ENCODE measurements at regions not wholly inside any gene's neighbourhood (a gene's known extent, or its start where the extent isn't known, plus 50 kb on each side); places are given as distances from the start of the nearest gene placed in this dataset.

GRCh38 chr22:45097061-45097460 lies 66.7 kb upstream of the NUP50 start:
- Histone ChIP-seq H3K4me3 (ENCODE audit: low read depth in 2 of 2, low read length in 1 of 2) (no peak overlapping the region), H3K79me2 (ENCODE audit: insufficient read depth) (no peaks in the 10 kb centered on the region), H2AFZ (ENCODE audit: low read depth) (no peak overlapping the region), H3K27me3 (ENCODE audit: insufficient read depth) (no peaks in the 10 kb centered on the region), H4K20me1 (ENCODE audit: insufficient read depth) (no peaks in the 10 kb centered on the region), H3K9me3 (no peaks in the 10 kb centered on the region), H3K9ac (no peak overlapping the region), H3K27ac (ENCODE audit: low read depth in 2 of 2, low read length in 1 of 2) (no peak overlapping the region), H3K36me3 (replicated peaks in 1 of 2; ENCODE audit: control insufficient read depth in 1 of 2, insufficient read depth in 2 of 2, low read length in 1 of 2) (no peaks in the 10 kb centered on the region), H3K4me2 (no peak overlapping the region), H3K4me1 (ENCODE audit: control insufficient read depth in 1 of 2, insufficient read depth in 2 of 2, low read depth in 1 of 2, low read length in 1 of 2) (no peaks in the 10 kb centered on the region; a peak in 1 of 4 replicates), H3K9me2 (no peaks in the 10 kb centered on the region), H3F3A (replicated peaks; ENCODE audit: insufficient read depth) (no peaks in the 10 kb centered on the region)
- 62% methylated on average over 3 of the region's 3 CpGs for whole genome bisulfite sequencing (ENCODE audit: low lambda C conversion rate)
- TF ChIP-seq SIN3A (IDR thresholded peaks at IDR 0.05; ENCODE audit: borderline replicate concordance, low read depth, low read length) (no peak), FOXM1 (IDR thresholded peaks at IDR 0.05; ENCODE audit: low read depth) (no peak), RFX5 (IDR thresholded peaks at IDR 0.05; ENCODE audit: low read length) (no peak), YY1 (IDR thresholded peaks at IDR 0.05; ENCODE audit: low read depth) (no peak), FOSL2 (IDR thresholded peaks at IDR 0.05; ENCODE audit: borderline replicate concordance, low read depth) (no peak), USF1 (IDR thresholded peaks at IDR 0.05; ENCODE audit: borderline replicate concordance, low read depth) (no peak), NRF1 (IDR thresholded peaks at IDR 0.05; ENCODE audit: low read depth, low read length) (no peak), TAF1 (IDR thresholded peaks at IDR 0.05; ENCODE audit: borderline replicate concordance, low read depth, low read length) (no peak), TCF12 (IDR thresholded peaks at IDR 0.05) (no peak), ZBTB33 (IDR thresholded peaks at IDR 0.05; ENCODE audit: borderline replicate concordance, low read depth) (no peak), ELF1 (IDR thresholded peaks at IDR 0.05) (no peak), MAX (IDR thresholded peaks at IDR 0.05; ENCODE audit: low read depth) (no peak), JUND (IDR thresholded peaks at IDR 0.05) (no peak), TEAD4 (IDR thresholded peaks at IDR 0.05; ENCODE audit: borderline replicate concordance, insufficient read depth) (no peak)
- ChIA-PET CTCF (interaction anchor here (0.9 to 4.4 kb wide), 21 partner anchors 10 to 285 kb away, joined by 3 to 33 read pairs (median 5); no protein-coding TSS in a partner anchor), POLR2A (no interaction called here)
- DNase-seq = no peak

- POLR2A ChIA-PET = no interaction called here
- TF ChIP-seq EP300 (IDR thresholded peaks at IDR 0.05; ENCODE audit: borderline replicate concordance in 1 of 2, low read depth in 1 of 2, low read length in 1 of 2) = no peak
- no peak for TF ChIP-seq NRF1 (IDR thresholded peaks at IDR 0.05; ENCODE audit: low read depth, low read length)
- no peak for TF ChIP-seq GABPA (IDR thresholded peaks at IDR 0.05; ENCODE audit: low read depth)
- no peak for TF ChIP-seq TAF1 (IDR thresholded peaks at IDR 0.05; ENCODE audit: borderline replicate concordance, low read depth, low read length)
- TF ChIP-seq RFX5 (IDR thresholded peaks at IDR 0.05; ENCODE audit: low read length) = no peak
- no peak overlapping the region for H3K4me3 ChIP-seq (ENCODE audit: low read depth in 2 of 2, low read length in 1 of 2)
Observed at GRCh38 chr22:45098056-45098455, 65.7 kb upstream of the NUP50 start.

More at GRCh38 chr22:45098056-45098455, 65.7 kb upstream of the NUP50 start:
- DNase-seq = no peak
- Histone ChIP-seq H3K9ac (no peak overlapping the region), H4K20me1 (ENCODE audit: insufficient read depth) (no peaks in the 10 kb centered on the region), H3K27me3 (ENCODE audit: insufficient read depth) (no peaks in the 10 kb centered on the region), H3F3A (replicated peaks; ENCODE audit: insufficient read depth) (no peaks in the 10 kb centered on the region), H3K36me3 (replicated peaks in 1 of 2; ENCODE audit: control insufficient read depth in 1 of 2, insufficient read depth in 2 of 2, low read length in 1 of 2) (no peaks in the 10 kb centered on the region), H3K79me2 (ENCODE audit: insufficient read depth) (no peaks in the 10 kb centered on the region), H3K27ac (ENCODE audit: low read depth in 2 of 2, low read length in 1 of 2) (no peak overlapping the region), H2AFZ (ENCODE audit: low read depth) (no peak overlapping the region), H3K9me3 (no peaks in the 10 kb centered on the region), H3K9me2 (no peaks in the 10 kb centered on the region), H3K4me1 (ENCODE audit: control insufficient read depth in 1 of 2, insufficient read depth in 2 of 2, low read depth in 1 of 2, low read length in 1 of 2) (no peaks in the 10 kb centered on the region; a peak in 1 of 4 replicates), H3K4me2 (no peak overlapping the region)
- 68% methylated on average over 8 of the region's 8 CpGs for WGBS (ENCODE audit: low lambda C conversion rate)
- CTCF ChIA-PET = interaction anchor here (3.1 kb wide), 1 partner anchor 278 kb away, joined by 13 read pairs; no protein-coding TSS in a partner anchor

Data from SK-N-SH (cell line).